ENCODE measurements at regions not wholly inside any gene's neighbourhood (a gene's known extent, or its start where the extent isn't known, plus 50 kb on each side); places are given as distances from the start of the nearest gene placed in this dataset.

GRCh38 chr16:35737076-35737475 lies 2277.7 kb downstream of the TP53TG3F start:
- DNase-seq: no peak

GRCh38 chr16:35741546-35741945 lies 2282.1 kb downstream of the TP53TG3F start:
- DNase-seq: no peak

- no peak for DNase-seq
Observed at GRCh38 chr16:35743101-35743692, 2283.8 kb downstream of the TP53TG3F start.

GRCh38 chr16:35744084-35744483 lies 2284.7 kb downstream of the TP53TG3F start:
- no peak for DNase-seq

- DNase-seq: no peak
Observed at GRCh38 chr16:35744726-35745125, 2285.3 kb downstream of the TP53TG3F start.

GRCh38 chr16:35745191-35745590 lies 2285.8 kb downstream of the TP53TG3F start:
- no peak for DNase-seq

GRCh38 chr16:35745821-35746248 lies 2286.4 kb downstream of the TP53TG3F start:
- DNase-seq: no peak

- no peak for DNase-seq
Observed at GRCh38 chr16:35746281-35746962, 2287.0 kb downstream of the TP53TG3F start.

GRCh38 chr16:35746963-35747657 lies 2287.7 kb downstream of the TP53TG3F start:
- no peak for DNase-seq

- no peak for DNase-seq
Observed at GRCh38 chr16:35747658-35748455, 2288.4 kb downstream of the TP53TG3F start.

- no peak for DNase-seq
Observed at GRCh38 chr16:35748621-35749252, 2289.3 kb downstream of the TP53TG3F start.

GRCh38 chr16:35749253-35750141 lies 2290.1 kb downstream of the TP53TG3F start:
- no peak for DNase-seq

GRCh38 chr16:35750157-35750689 lies 2290.8 kb downstream of the TP53TG3F start:
- DNase-seq: no peak

- no peak for DNase-seq
Observed at GRCh38 chr16:35750701-35751104, 2291.3 kb downstream of the TP53TG3F start.

GRCh38 chr16:35751191-35751941 lies 2292.0 kb downstream of the TP53TG3F start:
- DNase-seq: no peak

- DNase-seq: no peak
Observed at GRCh38 chr16:35752012-35752772, 2292.8 kb downstream of the TP53TG3F start.

GRCh38 chr16:35752773-35753558 lies 2293.6 kb downstream of the TP53TG3F start:
- no peak for DNase-seq

GRCh38 chr16:35753559-35754390 lies 2294.4 kb downstream of the TP53TG3F start:
- no peak for DNase-seq

All from NCI-H1930 (cell line).